Ecto neural progenitor cell (in vitro differentiated cells): ENCODE measurements at regions not wholly inside any gene's neighbourhood (a gene's known extent, or its start where the extent isn't known, plus 50 kb on each side); places are given as distances from the start of the nearest gene placed in this dataset.
A peak's percentile ranks its signal among the peaks of the same experiment; 100 is the strongest.

Experiments
- DNase-seq: peaks from one replicate; pipeline ENCODE4 v3.0.0-alpha.2; 2018; ENCODE audit warnings: low spot score

GRCh38 chr2:120938045-120938771 is 202.5 kb downstream of the GLI2 start:
- no peak for DNase-seq

- no peak for DNase-seq
Observed at GRCh38 chr2:120939595-120940318, 204.1 kb downstream of the GLI2 start.

DNA sequence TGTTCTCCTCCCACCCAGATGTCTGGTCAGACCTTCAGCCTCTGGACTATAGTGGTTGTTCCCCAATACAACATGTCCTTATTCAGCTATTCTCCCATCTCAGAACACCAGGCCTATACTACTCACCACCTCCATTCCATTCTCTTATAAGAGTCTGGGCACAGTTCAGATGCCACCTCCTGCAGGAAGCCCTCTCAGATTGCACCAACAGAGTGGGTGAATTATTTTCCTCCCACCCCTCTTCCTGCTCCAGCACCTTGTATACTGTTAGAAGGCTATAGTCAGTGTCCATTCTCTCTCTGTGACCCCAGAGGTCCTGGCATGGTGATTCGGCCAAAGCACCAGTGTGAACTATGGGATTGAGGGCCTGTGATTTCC is 204.6 kb downstream of the GLI2 start:
- no peak for DNase-seq

- DNase-seq, result no peak
Observed at GRCh38 chr2:120940726-120941256, 205.1 kb downstream of the GLI2 start.

DNA sequence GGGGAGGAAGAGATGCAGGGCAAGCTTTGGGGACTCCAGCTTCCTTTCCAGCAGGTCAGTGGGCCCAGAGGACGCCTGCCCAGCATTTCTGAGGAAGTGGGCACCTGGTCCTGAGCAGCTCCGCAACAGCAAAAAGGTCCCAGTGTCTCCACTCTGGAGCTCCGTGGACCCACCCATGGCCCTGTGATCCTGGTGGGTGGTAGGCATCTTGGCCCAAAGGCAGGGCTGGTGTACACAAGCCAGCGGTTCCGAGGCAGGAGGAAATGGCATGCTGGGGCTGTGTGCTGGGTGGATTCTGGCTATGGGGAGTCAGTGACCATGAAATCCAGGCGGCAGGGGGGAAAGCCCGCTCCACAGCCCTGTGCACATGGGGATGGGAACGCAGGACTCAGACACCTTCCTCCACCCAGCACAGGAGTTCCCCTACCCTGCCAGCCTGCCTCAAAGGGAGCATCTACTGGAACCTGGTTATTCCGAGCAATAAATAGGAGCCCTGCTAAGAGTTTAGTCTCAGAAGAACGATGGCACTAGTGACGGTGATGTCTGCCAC is 206.0 kb downstream of the GLI2 start:
- no peak for DNase-seq

DNA sequence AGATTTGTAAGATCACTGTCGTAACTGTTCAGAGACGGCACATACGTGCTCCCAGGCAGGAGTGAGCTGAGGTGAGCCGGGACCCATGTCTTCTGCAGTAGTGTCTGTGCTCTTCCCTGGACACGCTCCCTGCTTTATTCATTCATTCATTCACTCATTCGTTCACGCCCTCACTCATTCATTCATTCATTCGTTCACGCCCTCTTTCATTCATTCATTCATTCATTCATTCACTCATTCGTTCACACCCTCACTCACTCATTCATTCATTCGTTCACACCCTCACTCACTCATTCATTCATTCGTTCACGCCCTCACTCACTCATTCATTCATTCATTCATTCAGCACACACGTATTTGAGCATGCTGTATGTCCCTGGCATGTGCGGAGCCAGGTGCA is 207.0 kb downstream of the GLI2 start:
- no peak for DNase-seq

DNA sequence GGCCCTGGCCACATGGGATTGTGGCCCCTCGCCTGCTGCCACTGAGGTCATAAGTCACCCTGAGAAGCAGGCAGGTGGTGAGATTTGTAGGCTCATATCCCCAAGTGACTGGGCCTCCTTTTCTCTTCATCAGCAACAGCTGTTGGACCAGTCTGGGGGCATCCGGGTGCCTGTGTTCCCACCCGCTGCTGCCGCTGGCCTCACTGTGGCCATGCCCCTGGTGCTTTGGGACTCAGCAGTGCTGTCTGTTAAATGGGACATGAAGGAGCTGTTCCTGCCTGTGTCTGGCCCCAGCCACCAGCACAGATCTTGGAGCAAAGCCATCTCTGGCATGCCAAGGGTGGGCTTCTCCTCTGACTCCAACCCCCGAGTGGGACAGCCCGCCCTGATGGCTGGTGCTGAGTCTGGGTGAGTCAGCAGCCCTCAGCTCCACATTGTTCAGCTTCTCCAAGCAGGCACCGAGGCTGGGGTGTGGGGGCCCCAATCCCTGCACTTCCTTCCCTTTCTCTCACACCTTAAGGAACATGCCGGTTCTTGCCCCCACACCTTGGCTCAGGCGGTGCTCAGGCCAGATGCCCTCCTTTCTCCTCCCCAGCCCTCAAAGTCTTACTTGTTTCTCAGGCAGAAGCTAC is 207.9 kb downstream of the GLI2 start:
- no peak for DNase-seq

GRCh38 chr2:120944575-120944974 is 208.9 kb downstream of the GLI2 start:
- DNase-seq, result no peak

- no peak for DNase-seq
Observed at GRCh38 chr2:120945091-120945490, 209.4 kb downstream of the GLI2 start.

DNA sequence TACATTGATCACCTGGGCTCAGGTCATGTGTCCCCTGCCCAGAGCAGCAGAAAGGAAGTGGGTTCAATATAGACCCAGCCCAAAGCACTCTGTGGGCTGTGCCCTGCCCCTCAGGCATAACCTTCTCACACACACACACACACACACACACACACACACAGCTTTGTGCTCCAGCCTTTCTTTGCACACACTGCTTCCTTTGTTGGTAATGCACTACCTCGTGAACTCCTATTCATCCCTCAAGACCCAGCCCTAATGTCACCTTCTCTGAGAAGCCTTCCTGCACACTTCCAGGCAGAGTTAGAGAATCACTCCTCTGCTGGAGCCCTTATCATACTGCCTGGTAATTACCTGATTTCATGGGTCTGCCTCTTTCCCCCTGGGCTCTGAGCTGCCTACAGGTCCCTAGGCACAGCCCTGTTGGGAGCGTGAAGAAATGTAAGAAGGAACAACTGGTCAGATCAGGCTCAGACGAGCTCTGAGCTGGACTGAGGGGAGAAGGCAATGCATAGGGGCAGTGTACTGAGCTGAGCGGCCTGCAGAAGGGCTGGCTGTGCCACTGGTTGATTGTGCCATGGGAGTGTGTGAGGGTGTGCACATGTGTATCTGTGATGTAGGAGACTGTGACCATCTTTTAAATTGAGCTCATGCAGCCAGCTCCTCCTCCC is 210.3 kb downstream of the GLI2 start:
- no peak for DNase-seq

- DNase-seq, result no peak
Observed at GRCh38 chr2:120947327-120947726, 211.7 kb downstream of the GLI2 start.

DNA sequence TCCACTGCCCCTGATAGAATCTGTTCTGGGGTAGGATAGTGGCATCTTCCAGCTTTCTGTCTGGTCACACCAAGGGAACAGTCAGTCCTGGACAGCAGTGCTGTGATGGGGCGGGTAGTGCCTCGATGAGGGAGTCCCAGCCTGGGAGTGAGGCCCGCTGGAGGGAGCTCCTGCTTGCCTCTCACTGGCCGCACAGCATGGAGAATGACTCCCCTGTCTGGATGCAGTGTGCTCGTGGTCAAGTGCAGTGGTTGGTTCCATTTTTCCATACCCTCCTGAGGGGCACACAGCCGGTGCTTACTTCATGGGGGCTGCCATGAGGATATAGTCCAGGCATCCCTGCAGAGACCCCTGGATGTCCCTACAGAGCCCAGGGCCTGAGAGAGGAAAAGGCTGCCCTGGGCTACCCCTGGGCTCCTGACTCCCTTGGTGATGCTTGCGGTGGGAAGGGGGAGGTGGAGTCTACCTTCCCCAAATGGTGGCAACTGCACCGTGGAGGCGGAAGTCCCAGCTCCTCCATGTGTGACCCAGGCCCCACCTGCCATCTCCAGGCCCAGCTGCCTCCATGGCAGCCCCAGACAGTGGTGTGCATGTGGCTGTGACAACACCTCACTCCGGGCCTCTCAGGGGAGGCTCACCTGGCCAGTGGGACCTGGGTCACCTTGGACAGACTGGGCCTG is 212.5 kb downstream of the GLI2 start:
- DNase-seq, result no peak

GRCh38 chr2:120948662-120949011 is 213.0 kb downstream of the GLI2 start:
- no peak for DNase-seq

GRCh38 chr2:120949027-120949956 is 213.6 kb downstream of the GLI2 start:
- DNase-seq, result no peak

DNA sequence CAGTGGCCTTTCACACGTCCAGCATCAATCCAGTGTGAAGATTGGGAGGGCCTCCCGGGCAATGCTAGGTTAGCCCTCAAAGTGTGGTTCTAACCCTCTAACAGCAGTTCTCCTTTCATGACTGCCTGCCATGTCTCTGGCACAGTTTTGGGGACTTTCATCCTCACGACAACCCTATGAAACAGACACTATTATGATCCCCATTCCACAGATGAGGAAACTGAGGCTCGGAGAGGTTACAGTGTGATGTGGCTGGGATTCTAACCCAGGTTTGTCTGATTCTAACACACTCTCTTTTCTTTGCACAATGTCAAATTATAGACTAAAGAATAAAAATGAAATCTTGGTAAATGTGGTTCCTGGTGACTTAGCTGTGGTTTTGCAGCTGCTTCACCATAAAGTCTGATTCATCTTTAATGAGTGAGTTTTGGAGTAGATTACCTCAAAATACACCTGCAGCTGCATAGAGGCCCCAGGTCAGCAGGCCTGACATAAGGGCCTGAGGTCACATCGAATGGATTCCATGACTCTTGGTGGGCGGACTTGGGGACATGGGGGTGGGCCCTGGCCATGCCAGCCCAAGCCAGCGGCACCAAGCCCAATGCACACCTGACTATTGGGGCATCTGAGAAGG is 214.4 kb downstream of the GLI2 start:
- no peak for DNase-seq

GRCh38 chr2:120951693-120952092 is 216.0 kb downstream of the GLI2 start:
- peak; percentile 53 for DNase-seq

- no peak for DNase-seq
Observed at GRCh38 chr2:120952318-120952717, 216.7 kb downstream of the GLI2 start.

DNA sequence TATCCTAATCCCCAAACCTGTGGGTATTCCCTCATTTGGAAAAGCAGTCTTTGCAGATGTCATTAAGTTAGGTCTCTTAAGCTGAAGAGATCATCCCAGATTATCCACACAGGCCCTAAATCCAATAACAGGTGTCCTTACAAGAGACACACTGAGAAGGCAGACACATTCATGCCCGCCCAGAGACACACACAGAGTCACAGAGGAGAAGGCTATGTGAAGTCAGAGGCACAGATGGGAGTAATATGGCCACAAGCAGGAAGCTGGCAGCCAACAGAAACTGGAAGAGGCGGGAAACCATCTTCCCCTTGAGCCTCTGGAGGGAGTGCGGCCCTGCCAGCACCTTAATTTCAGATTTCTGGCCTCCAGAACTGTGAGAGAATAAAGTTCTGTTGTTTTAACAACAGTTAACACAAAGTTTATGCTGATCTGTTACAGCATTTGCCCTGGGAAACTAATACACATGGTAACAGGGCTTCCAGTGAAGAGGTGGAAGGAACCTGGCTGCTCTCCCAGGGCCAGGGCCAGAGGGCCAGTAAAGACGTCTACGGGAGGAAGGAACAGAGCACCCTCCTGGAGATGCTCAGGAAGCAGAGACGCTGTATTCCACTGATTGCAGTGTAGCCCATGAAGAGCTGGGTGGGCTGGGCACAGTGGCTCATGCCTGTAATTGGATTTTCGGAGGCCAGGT is 217.5 kb downstream of the GLI2 start:
- DNase-seq, result no peak

GRCh38 chr2:120953843-120954584 is 218.3 kb downstream of the GLI2 start:
- no peak for DNase-seq
